MG63 (cell line): ENCODE measurements at regions not wholly inside any gene's neighbourhood (a gene's known extent, or its start where the extent isn't known, plus 50 kb on each side); places are given as distances from the start of the nearest gene placed in this dataset.

ENCODE experiments used
- DNase-seq: peaks from one replicate; pipeline ENCODE4 v3.0.0-alpha.2; 2020
- H3K27me3 ChIP-seq: fragments of 250-450 bp; sonication (Bioruptor Pico); 2 replicates; pipeline ENCODE4 v1.5.1; 2020; ENCODE audit warnings: mild to moderate bottlenecking, moderate library complexity
- H3K36me3 ChIP-seq: fragments of 250-450 bp; sonication (Bioruptor Pico); 2 replicates; pipeline ENCODE4 v1.5.1; 2020; ENCODE audit warnings: mild to moderate bottlenecking, moderate library complexity
- H3K4me3 ChIP-seq: fragments of 250-450 bp; sonication (Bioruptor Pico); 2 replicates; pipeline ENCODE4 v1.5.1; 2020; ENCODE audit warnings: mild to moderate bottlenecking, moderate library complexity
- H3K9me3 ChIP-seq: fragments of 250-450 bp; sonication (Bioruptor Pico); 2 replicates; pipeline ENCODE4 v1.5.1; 2020; ENCODE audit warnings: mild to moderate bottlenecking, moderate library complexity

- Histone ChIP-seq H3K4me3 (no peak overlapping the region), H3K27me3 (no peaks in the 10 kb centered on the region), H3K9me3 (no peaks in the 10 kb centered on the region), H3K36me3 (no peaks in the 10 kb centered on the region)
- DNase-seq = no peak
These were observed 1469.3 kb downstream of the CDH8 start for GRCh38 chr16:60566901-60567300.

GRCh38 chr16:60564588-60564987 is 1471.7 kb downstream of the CDH8 start:
- H3K36me3 ChIP-seq = no peaks in the 10 kb centered on the region
- H3K9me3 ChIP-seq = no peaks in the 10 kb centered on the region
- no peak for DNase-seq
- no peaks in the 10 kb centered on the region for H3K27me3 ChIP-seq
- no peak overlapping the region for H3K4me3 ChIP-seq

GRCh38 chr16:60563166-60563565 is 1473.1 kb downstream of the CDH8 start:
- no peak overlapping the region for H3K4me3 ChIP-seq
- no peak for DNase-seq
- no peaks in the 10 kb centered on the region for H3K36me3 ChIP-seq
- H3K27me3 ChIP-seq = no peaks in the 10 kb centered on the region
- no peaks in the 10 kb centered on the region for H3K9me3 ChIP-seq

GRCh38 chr16:60558936-60559335 is 1477.3 kb downstream of the CDH8 start:
- DNase-seq = no peak
- no peaks in the 10 kb centered on the region for H3K36me3 ChIP-seq
- no peaks in the 10 kb centered on the region for H3K27me3 ChIP-seq
- no peaks in the 10 kb centered on the region for H3K9me3 ChIP-seq
- no peak overlapping the region for H3K4me3 ChIP-seq

GRCh38 chr16:60553090-60553757 is 1483.0 kb downstream of the CDH8 start:
- H3K4me3 ChIP-seq = no peak overlapping the region
- no peak for DNase-seq
- no peaks in the 10 kb centered on the region for H3K27me3 ChIP-seq

GRCh38 chr16:60541535-60541934 is 1494.7 kb downstream of the CDH8 start:
- H3K27me3 ChIP-seq = no peaks in the 10 kb centered on the region
- no peaks in the 10 kb centered on the region for H3K36me3 ChIP-seq
- H3K9me3 ChIP-seq = no peaks in the 10 kb centered on the region
- no peak for DNase-seq
- no peak overlapping the region for H3K4me3 ChIP-seq

More at GRCh38 chr16:60553090-60553757, 1483.0 kb downstream of the CDH8 start:
- Histone ChIP-seq H3K36me3 (no peaks in the 10 kb centered on the region), H3K9me3 (no peaks in the 10 kb centered on the region)

GRCh38 chr16:60510941-60511340 is 1525.3 kb downstream of the CDH8 start:
- no peak for DNase-seq
- Histone ChIP-seq H3K27me3 (no peaks in the 10 kb centered on the region), H3K36me3 (no peaks in the 10 kb centered on the region), H3K4me3 (no peak overlapping the region), H3K9me3 (no peaks in the 10 kb centered on the region)

GRCh38 chr16:60510208-60510607 is 1526.0 kb downstream of the CDH8 start:
- no peak for DNase-seq
- Histone ChIP-seq H3K4me3 (no peak overlapping the region), H3K27me3 (no peaks in the 10 kb centered on the region), H3K9me3 (no peaks in the 10 kb centered on the region), H3K36me3 (no peaks in the 10 kb centered on the region)

GRCh38 chr16:60491273-60491672 is 1545.0 kb downstream of the CDH8 start:
- Histone ChIP-seq H3K4me3 (no peak overlapping the region), H3K36me3 (no peaks in the 10 kb centered on the region), H3K27me3 (no peaks in the 10 kb centered on the region), H3K9me3 (no peaks in the 10 kb centered on the region)
- DNase-seq = no peak

GRCh38 chr16:60485872-60486489 is 1550.3 kb downstream of the CDH8 start:
- no peak overlapping the region for H3K4me3 ChIP-seq
- H3K27me3 ChIP-seq = no peaks in the 10 kb centered on the region
- H3K9me3 ChIP-seq = no peaks in the 10 kb centered on the region
- H3K36me3 ChIP-seq = no peaks in the 10 kb centered on the region
- DNase-seq = no peak

GRCh38 chr16:60484901-60485300 is 1551.3 kb downstream of the CDH8 start:
- no peak overlapping the region for H3K4me3 ChIP-seq
- no peaks in the 10 kb centered on the region for H3K27me3 ChIP-seq
- H3K9me3 ChIP-seq = no peaks in the 10 kb centered on the region
- H3K36me3 ChIP-seq = no peaks in the 10 kb centered on the region
- no peak for DNase-seq

- H3K36me3 ChIP-seq = no peaks in the 10 kb centered on the region
- no peak overlapping the region for H3K4me3 ChIP-seq
- H3K9me3 ChIP-seq = no peaks in the 10 kb centered on the region
- DNase-seq = no peak
- H3K27me3 ChIP-seq = no peaks in the 10 kb centered on the region
These were observed 1554.6 kb downstream of the CDH8 start for GRCh38 chr16:60481591-60481990.

- DNase-seq = no peak
- H3K36me3 ChIP-seq = no peaks in the 10 kb centered on the region
- no peaks in the 10 kb centered on the region for H3K9me3 ChIP-seq
- H3K4me3 ChIP-seq = no peak overlapping the region
- no peaks in the 10 kb centered on the region for H3K27me3 ChIP-seq
These were observed 1557.4 kb downstream of the CDH8 start for GRCh38 chr16:60478810-60479209.

- Histone ChIP-seq H3K4me3 (no peak overlapping the region), H3K36me3 (no peaks in the 10 kb centered on the region), H3K27me3 (no peaks in the 10 kb centered on the region), H3K9me3 (no peaks in the 10 kb centered on the region)
- DNase-seq = no peak
These were observed 1572.3 kb downstream of the CDH8 start for GRCh38 chr16:60463986-60464385.

GRCh38 chr16:60459463-60459862 is 1576.8 kb downstream of the CDH8 start:
- H3K27me3 ChIP-seq = no peaks in the 10 kb centered on the region
- no peaks in the 10 kb centered on the region for H3K9me3 ChIP-seq
- H3K36me3 ChIP-seq = no peaks in the 10 kb centered on the region
- no peak for DNase-seq
- H3K4me3 ChIP-seq = no peak overlapping the region

GRCh38 chr16:60458255-60458654 is 1578.0 kb downstream of the CDH8 start:
- Histone ChIP-seq H3K36me3 (no peaks in the 10 kb centered on the region), H3K27me3 (no peaks in the 10 kb centered on the region)
- no peak for DNase-seq

GRCh38 chr16:60452646-60453045 is 1583.6 kb downstream of the CDH8 start:
- Histone ChIP-seq H3K9me3 (no peaks in the 10 kb centered on the region), H3K36me3 (no peaks in the 10 kb centered on the region), H3K27me3 (no peaks in the 10 kb centered on the region), H3K4me3 (no peak overlapping the region)
- DNase-seq = no peak

More at GRCh38 chr16:60458255-60458654, 1578.0 kb downstream of the CDH8 start:
- Histone ChIP-seq H3K4me3 (no peak overlapping the region), H3K9me3 (no peaks in the 10 kb centered on the region)

GRCh38 chr16:60438894-60439293 is 1597.3 kb downstream of the CDH8 start:
- H3K9me3 ChIP-seq = no peaks in the 10 kb centered on the region
- no peak for DNase-seq
- no peak overlapping the region for H3K4me3 ChIP-seq

More at GRCh38 chr16:60438894-60439293, 1597.3 kb downstream of the CDH8 start:
- Histone ChIP-seq H3K36me3 (no peaks in the 10 kb centered on the region), H3K27me3 (no peaks in the 10 kb centered on the region)
